ENCODE measurements at regions not wholly inside any gene's neighbourhood (a gene's known extent, or its start where the extent isn't known, plus 50 kb on each side); places are given as distances from the start of the nearest gene placed in this dataset.

DNA sequence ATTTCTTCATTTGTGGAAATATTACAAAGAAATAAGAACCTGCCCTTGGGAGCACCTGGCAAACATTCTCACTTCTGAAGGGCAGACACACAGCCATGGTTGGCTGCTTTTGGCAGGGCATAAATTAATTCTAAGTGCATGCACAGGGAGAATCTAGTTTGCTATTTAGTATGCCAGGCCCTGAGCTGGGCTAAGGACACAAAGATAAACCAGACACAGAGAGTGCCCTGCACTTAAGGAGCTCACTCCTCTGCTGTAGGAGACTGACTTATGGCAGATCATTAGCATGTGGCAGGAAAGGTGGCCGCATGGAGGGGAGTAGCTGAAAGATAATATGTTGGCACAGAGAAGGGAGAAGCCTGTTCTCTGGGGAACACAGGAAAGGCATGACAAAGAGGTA lies 367.0 kb downstream of the LPIN1 start:
- no peak for DNase-seq (ENCODE audit: low spot score)

DNA sequence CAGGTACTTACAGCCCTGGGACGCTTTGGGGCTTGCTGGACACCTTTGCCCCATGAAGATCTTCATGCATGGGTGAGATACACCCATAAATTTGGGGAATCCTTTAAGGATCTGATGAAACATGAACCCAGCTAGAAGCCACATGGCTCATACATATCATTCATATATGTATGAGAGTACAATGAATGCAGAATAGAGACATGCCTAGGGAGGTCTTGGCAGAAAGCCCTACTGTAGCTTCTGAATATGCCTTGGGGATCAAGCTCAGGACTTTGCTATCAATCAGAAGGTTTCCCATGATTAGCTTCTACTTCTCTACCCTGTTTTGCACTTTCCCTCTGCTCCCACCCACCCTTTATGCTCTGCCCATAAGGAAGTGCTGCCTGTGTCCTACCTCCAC lies 368.4 kb downstream of the LPIN1 start:
- no peak for DNase-seq (ENCODE audit: low spot score)

DNA sequence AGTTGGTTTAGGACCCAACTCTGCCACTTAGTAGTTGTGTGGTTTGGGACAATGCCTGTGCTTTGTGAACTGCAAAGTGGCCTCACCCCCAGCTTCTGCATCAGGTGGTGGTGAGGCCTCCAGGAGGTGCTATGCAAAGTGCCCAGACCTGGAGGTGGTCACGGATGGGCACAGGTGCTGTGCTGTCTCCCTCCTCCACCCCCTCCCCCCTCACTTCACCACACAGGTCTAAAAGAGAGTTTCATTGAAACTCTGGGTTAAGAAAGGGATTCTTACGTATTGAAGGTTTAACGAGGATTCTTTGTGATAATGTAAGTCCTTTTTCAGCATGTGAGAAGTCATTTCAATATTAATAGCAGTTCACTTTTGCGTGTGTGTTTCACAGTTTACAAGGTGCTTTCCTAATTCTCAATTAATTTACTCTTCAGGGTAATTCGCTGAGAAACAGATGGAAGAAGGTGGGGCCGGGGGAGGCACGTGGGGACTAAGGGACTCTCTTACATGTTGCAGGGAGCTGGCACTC lies 369.9 kb downstream of the LPIN1 start:
- DNase-seq (ENCODE audit: low spot score), result no peak

DNA sequence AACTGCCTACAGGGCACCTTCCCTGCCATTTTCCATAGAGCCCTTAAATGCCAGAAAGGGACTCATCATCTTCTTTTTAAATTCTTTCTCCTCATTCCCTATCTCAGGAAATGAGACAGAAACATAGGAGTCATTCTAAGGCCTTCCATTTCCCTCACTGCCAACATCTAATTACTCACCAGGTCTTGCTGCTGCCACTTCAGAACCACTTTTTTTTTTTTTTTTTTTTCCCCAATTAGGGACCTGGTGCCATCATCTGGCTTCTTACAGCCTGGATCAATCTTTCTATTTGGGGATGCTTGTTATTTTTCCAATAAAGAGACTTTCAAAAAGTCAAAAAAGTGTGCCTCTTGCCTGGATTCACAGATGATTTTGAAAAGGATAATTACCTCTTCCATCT lies 373.4 kb downstream of the LPIN1 start:
- no peak for DNase-seq (ENCODE audit: low spot score)

DNA sequence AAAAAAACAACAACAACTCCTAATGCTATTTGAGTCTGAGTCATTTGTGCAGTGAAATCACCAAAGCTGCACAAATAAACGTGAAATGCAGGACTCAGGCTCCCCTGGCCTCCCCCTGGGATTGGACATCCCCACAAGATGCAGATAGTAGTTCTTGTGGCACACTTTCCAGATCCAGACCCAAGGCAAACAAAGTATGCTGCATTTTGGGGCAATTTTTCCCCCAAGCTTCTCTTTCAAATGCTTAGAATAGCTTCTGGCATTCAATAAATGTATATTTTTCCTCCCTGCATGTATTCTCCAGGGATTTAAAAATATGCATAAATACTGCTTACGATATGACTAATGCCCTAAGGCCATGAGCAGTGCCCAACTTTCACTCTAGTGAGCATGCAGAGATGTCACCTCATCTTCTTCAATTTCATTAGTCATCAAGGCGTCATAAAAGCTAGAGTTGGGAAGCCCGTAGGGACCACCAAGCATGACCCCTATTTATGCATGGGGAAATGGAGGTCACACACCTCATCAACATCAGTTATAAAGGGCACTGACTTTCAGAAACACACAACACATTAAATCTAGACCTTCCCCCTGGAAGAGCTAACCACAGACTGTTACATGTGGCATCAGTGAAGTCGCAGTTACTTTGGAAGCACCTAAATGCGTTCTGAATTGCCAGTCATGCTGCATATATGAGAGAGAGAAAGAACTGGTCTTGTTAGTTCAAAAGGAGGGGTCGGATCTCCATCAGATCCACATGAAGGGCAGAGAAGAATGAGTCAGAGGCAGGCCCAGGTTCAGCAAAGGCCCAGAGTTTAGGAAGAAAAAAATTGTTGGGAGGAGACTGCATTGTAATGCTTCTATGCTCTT lies 374.1 kb downstream of the LPIN1 start:
- DNase-seq (ENCODE audit: low spot score), result no peak

DNA sequence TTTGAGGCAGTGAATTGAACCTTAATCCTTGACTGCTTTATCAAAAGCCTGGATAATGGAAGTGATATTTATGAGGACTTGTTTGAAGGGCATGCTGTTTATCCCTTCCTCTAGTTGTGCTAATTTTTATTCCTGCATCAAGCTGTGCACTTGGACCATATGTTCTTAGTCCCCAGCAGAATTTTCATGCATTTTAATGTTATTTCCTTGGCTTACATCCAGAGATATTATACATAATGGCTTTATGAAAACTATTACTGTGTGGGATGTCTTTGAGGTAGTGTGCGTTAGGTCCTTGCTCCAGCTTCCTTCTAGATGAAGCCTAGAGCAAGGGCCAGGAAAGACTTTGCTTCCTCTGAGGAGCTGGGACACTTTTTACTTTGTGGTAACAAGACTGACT lies 378.4 kb downstream of the LPIN1 start:
- no peak for DNase-seq (ENCODE audit: low spot score)

DNA sequence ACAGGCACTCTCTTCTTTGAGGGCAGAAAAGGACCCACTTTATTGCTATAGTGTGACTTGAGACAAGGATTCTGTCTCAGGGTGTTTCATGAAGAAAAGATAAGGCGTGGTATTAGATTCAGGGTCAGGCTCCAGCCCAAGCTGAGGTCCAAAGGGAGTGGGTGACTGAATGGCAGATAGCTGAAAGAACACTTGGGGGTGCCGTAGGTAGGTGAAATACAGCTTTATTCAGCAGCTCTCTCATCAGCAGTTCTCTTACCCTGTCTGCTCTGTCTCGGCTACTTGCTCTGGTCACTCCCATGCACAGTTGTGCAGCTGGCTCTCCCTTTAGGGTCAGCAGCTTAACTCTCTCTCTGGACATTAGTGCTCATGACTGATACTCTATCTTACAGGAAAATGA lies 379.9 kb downstream of the LPIN1 start:
- no peak for DNase-seq (ENCODE audit: low spot score)

DNA sequence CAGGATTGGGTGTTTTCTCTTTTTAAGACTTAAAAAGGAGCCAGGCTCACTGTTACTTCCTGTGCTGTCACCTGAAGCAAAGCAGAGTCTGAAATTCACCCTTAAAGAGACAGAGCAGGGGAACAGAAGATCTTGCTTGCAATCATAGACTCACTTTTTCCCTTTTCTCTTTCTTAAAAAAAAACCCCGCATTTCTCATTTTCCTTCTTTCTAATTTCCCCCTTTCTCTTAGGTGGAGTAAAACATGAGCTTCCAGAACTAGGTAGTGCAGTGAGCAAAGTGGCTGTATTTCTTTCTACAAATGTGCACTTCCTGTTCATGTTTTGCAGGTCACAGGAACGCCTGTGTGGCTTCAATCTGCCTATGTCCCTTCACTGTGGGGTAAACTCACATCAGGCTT lies 381.2 kb downstream of the LPIN1 start:
- peak; percentile 36 for DNase-seq (ENCODE audit: low spot score)

DNA sequence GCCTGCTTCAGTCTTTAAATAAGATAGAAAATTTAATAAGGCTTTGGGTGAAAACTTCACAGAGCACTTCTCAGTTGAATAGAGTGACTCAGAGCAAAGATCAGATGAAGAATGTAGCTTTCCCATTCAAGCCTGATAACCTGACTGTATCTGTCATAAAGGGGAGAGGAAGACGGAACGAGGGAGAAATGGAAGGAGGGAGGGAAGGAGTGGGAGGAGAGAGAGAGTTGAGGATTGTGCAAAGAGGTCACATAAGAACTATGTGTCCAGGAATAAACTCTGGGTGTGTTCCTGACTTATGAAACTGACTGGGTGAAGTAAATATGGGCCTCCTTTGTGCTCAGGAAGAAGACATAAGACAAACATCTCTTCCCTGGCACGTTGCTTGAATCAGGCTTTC lies 385.5 kb downstream of the LPIN1 start:
- no peak for DNase-seq (ENCODE audit: low spot score)

DNA sequence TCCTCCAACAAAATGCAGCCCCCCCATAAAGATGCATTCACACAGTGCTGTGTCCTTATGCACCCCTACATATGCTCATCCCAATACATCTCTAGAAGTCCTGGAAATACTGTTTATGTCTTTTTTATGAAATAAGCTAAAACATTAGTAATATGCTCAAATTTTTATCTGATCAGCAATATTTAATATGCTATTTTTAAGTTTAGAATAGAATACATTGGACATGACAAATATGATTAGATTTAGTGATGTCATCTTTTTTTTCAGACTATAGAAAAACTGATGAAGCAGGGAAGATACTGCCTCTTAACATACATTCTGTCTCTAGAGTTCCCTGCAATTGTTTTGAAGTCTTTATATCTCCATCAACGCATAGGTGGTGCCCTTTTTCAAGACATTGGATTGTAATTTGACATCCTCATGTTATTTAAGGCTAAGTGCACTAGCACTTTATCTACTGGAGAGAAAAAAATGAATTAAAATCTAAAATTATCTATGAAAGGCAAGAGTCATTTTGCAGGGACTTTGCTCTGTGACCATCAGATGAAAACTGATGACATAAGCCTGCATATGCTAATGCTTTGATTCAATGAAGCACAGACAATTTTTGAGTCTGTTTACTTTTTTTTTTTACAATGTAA lies 395.3 kb downstream of the LPIN1 start:
- DNase-seq (ENCODE audit: low spot score), result no peak

DNA sequence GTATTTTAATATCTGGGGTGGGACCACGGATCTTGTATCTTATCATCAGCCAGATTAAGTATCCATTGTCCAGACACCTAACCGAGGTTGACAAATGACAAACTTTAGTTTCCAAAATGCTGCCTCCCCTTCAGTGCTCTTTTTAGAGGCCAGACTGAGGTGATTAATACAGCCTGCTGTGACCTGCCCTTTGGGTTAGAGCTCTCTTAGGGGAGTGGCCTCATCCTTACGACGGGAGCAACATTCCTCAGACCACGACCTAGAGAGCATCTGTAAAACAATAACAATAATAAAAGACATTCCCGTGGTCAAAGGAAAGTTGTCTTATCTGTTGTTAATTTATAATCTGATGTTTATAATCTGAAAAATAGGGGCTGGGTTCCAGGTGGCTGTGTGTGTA lies 405.3 kb downstream of the LPIN1 start:
- DNase-seq (ENCODE audit: low spot score), result no peak

DNA sequence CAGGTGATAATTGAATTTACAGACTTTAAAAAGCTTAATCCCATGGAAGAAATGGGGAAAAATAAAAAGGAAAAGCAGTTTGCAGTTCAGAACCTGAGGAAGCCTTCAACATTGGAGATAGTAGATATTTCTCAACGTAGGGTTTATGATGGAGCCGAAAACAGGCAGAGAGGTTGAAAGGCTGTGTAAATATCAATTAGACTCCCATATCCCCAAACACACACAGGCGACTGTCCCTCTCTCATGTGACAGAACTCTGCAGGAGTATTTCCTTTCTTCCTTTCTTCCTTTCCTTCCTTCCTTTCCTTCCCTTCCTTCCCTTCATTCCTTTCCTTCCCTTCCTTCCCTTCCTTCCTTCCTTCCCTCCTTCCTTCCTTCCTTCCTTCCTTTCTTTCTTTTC lies 406.5 kb downstream of the LPIN1 start:
- DNase-seq (ENCODE audit: low spot score), result no peak

DNA sequence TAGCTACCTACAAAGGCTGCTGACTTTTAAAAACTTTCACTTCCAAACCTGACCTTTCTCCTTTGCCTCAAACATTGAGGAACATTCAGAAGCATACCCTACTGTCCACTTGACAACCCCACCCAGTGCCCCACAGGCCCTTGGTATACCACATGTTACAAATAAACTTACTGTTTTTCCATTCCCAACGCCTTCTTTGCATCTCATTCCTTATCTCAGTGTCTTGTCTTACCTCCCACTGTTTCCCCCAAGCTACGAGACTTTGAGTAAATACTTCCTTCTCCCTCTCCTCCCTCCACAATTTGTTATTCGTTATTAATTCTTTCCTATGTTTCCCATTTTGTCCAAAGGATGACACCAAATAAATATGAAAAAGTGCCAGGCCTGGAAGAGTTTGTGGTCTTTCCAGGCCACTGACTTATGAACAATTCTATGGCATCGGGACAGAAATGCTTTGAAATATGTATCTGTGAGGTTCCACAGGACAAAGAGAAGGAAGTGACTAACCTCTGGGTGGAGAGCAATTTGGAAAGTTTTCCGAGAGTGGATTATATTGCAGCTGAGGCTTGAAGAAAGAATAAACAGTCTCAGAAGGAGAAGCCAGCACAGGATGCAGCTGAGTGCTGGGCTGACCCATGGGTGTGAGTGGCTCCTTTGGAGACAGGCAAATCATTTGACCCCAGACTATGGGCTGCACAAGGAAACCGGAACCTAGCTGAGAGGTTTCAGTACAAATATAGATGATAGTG lies 409.0 kb downstream of the LPIN1 start:
- no peak for DNase-seq (ENCODE audit: low spot score)

DNA sequence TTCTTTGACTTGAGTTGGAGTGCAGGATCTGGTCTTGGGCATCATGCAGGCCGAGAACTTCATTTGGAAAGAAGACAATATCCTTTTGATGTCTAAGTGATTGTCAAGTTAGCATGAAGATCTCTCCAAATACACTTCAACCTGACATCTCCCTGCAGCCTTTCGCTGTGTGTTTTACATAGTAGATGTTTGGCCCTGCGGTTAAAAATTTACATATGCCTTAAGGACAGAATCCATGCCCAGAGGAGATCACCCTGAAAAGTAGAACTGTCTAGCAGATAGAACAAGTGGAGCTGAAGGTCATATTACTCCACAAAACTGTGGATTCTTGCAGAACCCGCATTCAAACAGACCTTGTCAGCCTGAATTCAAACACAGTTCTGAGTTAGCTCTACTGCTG lies 409.9 kb downstream of the LPIN1 start:
- DNase-seq (ENCODE audit: low spot score), result no peak

DNA sequence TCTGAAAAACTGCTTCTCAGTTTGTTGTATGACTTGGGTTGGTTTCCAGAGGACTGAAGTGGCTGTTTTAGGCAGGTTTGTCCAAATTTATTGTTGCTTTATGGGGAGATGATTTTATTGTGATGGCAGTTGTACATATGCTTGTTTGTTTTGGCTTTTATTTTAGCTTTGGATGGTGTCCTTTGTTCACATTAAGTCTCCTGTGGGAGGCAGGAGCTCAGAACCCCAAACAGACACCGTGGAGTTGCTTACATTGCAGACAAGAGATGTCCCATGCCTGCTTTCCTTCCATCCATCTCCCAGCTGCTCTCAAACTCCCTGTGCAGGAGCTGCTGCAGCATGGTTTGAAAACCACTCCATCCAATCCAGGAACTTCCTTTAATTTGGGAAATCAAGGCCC lies 414.7 kb downstream of the LPIN1 start:
- no peak for DNase-seq (ENCODE audit: low spot score)

DNA sequence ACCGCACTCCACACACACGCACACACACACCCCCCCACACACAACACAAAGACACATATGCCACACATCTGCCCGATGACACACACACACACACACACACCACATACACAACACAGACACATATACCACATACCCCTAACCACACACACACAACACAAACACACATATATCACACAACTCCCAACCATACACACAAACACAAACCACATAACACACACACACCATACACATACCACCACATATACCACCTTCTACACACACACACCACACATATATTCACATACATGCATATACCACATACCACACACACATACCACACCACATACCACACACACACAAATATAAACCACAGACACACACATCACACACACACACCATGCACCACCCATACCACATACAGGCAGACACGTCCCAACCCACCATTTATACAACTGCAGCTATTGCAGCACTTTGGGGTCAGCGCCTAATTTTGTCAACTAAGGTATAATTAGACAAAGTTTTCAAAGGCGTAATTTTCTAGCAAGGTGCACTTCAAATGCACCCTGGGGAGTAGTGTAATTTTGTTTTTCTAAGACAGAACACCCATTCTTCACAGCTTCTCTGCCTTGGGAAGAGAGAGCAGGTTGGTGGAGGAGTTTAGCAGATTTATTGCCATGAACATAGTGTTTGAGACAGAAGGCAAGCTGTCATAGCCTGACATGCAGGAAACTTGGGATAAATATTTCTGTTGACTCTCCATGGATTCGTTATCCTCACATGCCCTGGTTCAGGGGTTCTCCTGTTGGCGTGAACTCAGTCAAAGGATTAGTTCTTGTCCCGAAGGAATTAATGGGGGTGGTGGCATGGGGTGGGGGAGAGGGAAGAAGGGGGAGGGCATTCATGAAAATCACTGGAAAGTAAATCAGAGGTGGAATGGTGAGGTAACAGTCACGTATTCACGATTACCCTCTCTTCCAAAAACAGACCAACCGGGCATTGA lies 416.1 kb downstream of the LPIN1 start:
- DNase-seq (ENCODE audit: low spot score), result no peak

DNA sequence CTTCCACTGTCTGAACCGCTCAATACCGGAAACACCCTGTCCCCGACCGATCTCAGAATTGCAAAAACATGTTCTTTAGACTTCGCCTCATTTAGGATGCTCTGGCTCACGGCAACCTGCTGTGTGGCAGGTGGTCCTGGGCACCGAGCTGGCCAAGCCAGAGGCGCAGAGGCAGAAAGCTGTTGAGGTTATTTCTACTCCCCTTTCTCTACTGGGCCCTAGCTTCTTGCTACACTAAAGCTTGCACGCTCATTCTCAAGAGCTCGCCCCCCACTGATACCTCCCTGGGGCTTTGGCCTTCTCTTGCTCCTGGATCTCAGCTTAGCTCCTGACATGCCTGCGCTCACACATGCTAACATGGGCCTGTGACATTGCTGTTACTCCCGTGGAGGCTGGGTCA lies 417.4 kb downstream of the LPIN1 start:
- DNase-seq (ENCODE audit: low spot score), result no peak

DNA sequence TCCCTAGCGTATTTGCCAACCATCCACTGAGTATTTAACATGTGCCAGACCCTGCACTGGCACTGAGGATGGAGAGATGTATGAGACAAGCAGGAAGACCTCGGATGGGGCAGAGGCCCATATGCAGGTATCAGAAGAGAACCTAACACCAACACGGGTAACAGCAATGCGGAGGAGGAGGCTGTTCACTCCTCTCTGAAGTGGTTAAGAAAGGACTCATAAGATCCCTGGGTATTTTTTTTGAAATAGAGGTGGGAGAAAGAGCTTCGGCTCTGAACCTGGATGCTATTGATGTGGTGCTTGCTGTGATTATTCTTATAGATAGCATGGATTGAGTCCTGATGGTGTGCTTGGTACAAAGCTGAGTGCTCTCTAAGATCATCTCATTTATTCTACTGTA lies 418.3 kb downstream of the LPIN1 start:
- DNase-seq (ENCODE audit: low spot score), result no peak

DNA sequence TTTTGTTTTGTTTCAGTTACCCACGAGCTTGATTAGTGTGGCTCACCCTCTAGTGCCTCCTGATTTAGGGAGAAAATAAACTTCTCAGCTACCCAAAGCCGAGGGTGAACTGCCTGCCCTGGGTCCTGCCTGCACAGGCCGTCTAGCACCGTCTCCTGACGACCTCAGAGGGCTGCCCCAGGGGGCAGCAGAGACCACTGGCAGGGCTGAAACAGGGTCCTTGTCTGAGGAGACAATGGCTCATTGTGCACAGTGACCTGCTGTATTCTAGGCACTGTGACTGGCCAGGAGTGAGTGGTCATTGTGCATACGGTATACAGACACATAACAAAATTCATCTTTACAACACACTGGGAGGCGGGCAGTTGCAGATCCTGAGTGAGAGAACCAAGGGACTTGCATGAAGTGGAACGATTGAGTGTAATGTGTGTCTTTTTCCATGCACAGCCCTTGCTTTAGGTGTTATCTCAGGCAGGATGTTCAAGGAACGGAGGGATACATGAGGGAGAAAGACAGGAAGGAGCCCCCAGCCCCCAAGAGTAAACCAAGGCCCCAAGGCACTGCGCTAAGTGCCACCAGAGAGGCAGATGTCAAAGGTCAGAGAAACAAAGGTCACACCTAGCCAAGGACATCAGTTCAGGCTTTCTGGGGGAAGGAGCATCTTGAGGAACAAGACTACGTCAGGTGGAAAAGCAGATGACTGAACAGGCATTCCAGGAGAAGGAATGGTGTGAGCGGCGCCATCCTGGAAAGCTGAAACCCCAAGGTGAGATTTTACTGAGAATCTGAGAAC lies 421.3 kb downstream of the LPIN1 start:
- DNase-seq (ENCODE audit: low spot score), result no peak

DNA sequence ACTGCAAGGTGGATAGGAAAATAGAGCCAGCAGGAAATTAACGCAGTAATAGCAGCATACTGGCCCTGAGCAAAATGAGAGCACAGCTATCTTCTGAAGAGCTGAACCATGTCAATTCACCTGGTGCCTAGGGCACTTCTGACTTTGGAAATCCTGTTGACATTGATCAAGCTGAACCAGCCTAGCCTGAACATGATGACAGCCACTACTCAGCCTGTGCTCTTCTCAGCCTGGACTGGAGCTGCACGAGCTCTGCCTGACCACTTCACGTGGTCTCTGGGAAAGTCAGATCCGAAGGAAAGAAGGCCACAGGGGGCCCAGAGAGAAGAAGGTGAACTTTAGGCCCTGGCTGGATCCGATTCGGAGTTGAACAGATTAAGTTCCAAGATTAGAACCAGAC lies 421.9 kb downstream of the LPIN1 start:
- no peak for DNase-seq (ENCODE audit: low spot score)
